Activated CD4-positive, alpha-beta T cell treated with anti-CD3 and anti-CD28 coated beads for 1 hour (primary cell): ENCODE measurements at regions not wholly inside any gene's neighbourhood (a gene's known extent, or its start where the extent isn't known, plus 50 kb on each side); places are given as distances from the start of the nearest gene placed in this dataset.
"Not testable (repeated sequence)": the region's sequence is repeated elsewhere in the genome, so short reads cannot be mapped to it uniquely, and the experiment has no call there.

Experiments used
- DNase-seq: peaks from one replicate; pipeline ENCODE4 v3.0.0-alpha.2; 2020

GRCh38 chr7:25602730-25603426 is 374.6 kb upstream of the NPVF start:
- DNase-seq, result not testable (repeated sequence)

- DNase-seq, result not testable (repeated sequence)
Observed at GRCh38 chr7:25603427-25603740, 375.1 kb upstream of the NPVF start.

DNA sequence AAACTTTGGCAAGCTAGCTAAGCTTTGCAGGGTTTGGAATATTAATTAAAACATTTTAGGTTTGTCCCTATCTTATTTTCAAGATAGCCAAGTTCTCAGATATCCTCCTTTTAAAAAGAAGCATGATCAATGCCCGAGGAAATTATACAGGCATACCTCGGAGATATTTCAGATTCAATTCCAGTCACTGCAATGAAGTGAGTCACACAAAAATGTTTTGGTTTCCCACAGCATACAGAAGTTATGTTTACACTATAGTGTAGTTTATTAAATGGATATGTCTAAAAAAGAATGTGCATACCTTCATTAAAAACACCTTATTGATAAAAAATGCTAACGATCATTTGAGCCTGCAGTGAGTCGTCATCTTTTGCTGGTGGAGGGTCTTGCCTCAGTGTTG is 382.9 kb upstream of the NPVF start:
- DNase-seq, result no peak

DNA sequence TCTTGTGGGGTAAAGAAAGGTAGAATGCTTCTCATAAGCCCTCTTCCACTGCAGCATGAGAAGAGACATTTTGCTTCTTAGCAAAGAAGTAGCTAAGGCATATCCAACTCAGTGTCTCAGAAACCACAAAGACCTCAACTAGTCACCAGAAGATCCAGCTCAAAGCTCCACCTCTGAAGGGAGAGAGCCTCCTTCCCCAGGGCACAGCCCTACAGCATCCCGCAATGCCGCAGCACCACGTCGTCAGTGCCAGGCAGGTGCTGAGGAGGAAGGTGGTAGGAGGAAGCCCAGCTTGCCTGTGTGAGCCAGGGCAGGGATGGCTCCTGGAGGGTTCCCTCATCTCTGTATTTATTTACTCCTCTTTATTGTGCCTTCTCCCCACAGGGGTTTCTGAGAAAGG is 385.6 kb upstream of the NPVF start:
- DNase-seq, result no peak

GRCh38 chr7:25614415-25614814 is 386.1 kb upstream of the NPVF start:
- no peak for DNase-seq

DNA sequence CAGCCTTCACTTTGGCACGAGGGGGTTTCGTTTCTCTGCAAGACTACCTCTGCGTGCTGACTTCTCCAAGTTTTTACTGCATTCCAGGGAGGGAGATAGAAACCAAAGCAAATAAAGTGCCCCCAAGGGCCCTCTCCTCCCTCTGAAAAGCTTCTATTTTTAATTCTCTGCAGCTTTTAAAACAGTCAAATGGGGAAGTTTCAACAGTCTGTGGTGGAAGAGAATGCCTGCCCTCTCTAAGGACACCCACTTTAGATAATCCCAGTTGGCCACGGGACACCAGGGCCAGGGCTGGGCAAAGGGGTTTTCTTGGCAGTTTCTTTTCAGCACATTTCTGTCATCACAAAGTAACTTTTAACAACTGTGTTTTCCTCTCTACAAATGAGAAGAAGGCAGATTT is 386.7 kb upstream of the NPVF start:
- DNase-seq, result no peak

DNA sequence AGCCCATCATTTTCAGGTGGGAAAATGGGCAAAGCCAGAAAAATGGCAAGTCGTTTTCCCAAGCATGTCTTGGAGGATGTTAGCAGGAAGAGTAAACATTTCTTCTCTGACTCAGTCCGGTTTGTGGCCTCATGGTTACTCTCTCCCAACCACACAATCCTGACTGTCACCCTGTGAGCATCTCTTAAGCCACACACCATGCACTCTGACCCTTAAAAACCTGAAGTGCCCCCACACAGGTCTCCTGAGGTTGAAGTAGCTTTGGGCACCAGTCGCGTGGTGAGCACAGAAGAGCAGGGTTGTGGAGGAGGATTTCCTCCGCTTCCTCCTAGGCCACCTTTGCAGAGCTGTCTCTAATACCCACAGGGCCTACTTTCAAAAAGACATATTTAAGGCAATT is 387.3 kb upstream of the NPVF start:
- DNase-seq, result no peak

GRCh38 chr7:25617214-25617613 is 388.9 kb upstream of the NPVF start:
- DNase-seq, result no peak

- DNase-seq, result no peak
Observed at GRCh38 chr7:25617673-25618072, 389.4 kb upstream of the NPVF start.

- no peak for DNase-seq
Observed at GRCh38 chr7:25619381-25619780, 391.1 kb upstream of the NPVF start.

GRCh38 chr7:25619963-25620799 is 391.9 kb upstream of the NPVF start:
- DNase-seq, result no peak

- DNase-seq, result no peak
Observed at GRCh38 chr7:25621993-25622392, 393.7 kb upstream of the NPVF start.

DNA sequence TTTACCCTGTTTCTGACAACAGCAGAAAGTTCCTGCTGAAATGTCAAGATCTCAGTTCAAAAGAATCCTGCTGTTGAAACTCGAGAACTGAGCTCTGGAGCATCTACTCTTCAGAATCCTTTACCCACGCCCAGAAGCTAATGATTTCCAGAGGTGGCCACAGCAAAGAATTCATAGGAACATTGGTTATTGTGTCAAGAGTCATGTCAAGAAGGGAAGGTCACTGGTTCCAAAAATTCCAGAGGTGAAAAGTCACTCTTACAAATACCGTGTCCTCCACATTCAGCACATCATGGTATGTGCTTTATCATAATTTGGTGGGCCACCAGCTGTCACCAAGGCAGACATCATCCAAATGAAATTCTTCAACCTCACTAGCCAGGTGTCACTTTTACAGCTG is 394.4 kb upstream of the NPVF start:
- DNase-seq, result no peak

GRCh38 chr7:25624051-25624450 is 395.8 kb upstream of the NPVF start:
- DNase-seq, result no peak

GRCh38 chr7:25624833-25625232 is 396.5 kb upstream of the NPVF start:
- DNase-seq, result no peak

DNA sequence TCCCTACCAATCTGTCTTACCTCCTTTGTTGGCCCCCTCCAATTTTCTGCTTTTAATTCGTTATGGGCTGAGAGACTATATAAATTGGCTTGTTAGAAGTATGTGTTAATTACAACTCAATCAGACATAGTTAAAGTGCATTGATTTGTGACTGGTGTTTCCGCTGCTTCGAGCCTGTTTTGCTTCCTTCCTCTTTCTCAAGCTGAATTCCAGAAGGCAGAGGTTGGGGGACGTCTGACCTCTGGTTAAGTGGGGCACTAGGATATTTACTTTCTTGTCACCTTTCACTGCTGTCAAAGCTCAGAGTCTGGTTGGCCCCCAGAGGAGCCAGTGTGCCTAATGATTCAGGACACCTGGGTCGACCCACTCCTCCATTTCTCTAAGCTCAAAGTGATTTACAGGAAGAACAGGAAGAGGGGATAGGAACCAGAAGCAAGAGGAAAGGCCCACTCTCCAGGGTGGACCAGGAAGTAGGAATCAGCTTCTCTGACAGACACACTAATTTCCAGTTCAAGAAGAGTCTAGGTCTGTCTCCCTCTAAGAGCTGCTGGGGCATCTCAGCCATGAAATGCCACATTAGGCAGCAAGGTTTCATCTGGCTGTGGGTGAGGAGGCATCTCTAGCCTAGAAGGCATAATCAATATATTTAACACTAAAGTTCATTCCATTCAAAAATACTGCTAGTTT is 397.2 kb upstream of the NPVF start:
- no peak for DNase-seq

GRCh38 chr7:25626451-25627131 is 398.3 kb upstream of the NPVF start:
- DNase-seq, result no peak

DNA sequence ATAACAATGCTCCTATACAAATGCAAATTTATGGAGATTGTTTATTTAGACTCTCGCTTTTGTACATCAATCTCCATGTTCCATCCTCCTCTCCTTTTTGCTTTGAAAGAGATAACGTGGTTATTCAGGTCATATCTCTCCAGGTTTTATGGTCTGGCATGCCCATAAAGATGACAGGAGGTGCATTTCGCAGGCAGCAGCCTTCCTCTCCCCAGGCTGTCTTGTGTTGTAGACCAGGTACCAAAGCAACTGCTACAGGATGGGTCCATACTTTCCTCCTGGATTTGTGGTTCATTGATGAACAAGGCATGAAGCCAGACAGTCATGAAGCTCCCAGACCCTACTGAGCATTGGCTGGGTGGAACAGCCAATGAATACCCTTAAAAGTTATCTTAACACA is 400.2 kb upstream of the NPVF start:
- no peak for DNase-seq

- DNase-seq, result no peak
Observed at GRCh38 chr7:25632616-25633015, 404.3 kb upstream of the NPVF start.

GRCh38 chr7:25633426-25634036 is 405.2 kb upstream of the NPVF start:
- DNase-seq, result no peak

DNA sequence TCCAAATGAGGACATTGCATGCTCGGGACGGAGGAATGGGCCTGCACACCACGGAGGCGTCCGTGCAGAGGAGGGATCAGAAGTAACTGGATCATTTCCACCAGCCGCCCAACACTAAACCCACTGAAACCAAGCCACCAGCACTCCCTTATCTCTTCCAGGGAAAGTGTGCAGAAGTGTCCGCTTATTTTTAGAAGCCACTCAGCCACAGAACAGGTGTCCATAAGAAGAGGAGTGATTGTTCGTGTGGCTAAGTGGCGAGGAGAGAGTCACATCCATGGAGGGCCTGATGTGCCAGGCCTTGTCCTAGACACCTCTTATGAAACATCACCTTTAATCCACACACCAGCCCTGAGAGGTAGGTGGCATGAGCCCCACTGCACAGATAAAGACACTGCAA is 407.9 kb upstream of the NPVF start:
- DNase-seq, result no peak

- no peak for DNase-seq
Observed at GRCh38 chr7:25636871-25637283, 408.6 kb upstream of the NPVF start.

DNA sequence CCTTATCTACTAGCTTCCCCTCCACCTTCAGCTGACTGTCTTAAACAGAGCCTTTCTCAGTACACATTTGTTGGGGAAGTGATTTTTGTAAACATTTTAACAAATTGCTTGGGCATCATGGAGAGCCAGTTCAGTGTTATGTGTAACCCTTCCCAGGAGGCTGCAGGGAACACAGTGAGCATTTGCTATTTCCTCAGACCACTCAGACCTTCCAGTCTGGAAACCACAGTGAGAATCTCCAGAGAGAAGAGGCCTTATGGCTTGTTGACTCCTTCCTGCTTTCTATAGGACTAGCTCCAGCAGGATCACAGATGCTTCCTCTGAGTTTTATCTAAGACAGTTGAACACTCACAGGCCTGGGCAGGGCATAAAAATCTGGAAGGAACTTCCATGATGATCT is 409.8 kb upstream of the NPVF start:
- DNase-seq, result no peak
